Inferior parietal cortex (tissue), 1 donor: ENCODE measurements at regions not wholly inside any gene's neighbourhood (a gene's known extent, or its start where the extent isn't known, plus 50 kb on each side); places are given as distances from the start of the nearest gene placed in this dataset.

Source experiments
- DNase-seq: peaks from one replicate; pipeline ENCODE4 v3.0.0-alpha.2; 2016; ENCODE audit errors: extremely low spot score

GRCh38 chr12:125225641-125226040 lies 160.4 kb downstream of the AACS start:
- DNase-seq: no peak

GRCh38 chr12:125228519-125229260 lies 163.5 kb downstream of the AACS start:
- no peak for DNase-seq

GRCh38 chr12:125229878-125230530 lies 164.8 kb downstream of the AACS start:
- no peak for DNase-seq

- no peak for DNase-seq
These were observed 168.1 kb downstream of the AACS start for GRCh38 chr12:125233319-125233718.

DNA sequence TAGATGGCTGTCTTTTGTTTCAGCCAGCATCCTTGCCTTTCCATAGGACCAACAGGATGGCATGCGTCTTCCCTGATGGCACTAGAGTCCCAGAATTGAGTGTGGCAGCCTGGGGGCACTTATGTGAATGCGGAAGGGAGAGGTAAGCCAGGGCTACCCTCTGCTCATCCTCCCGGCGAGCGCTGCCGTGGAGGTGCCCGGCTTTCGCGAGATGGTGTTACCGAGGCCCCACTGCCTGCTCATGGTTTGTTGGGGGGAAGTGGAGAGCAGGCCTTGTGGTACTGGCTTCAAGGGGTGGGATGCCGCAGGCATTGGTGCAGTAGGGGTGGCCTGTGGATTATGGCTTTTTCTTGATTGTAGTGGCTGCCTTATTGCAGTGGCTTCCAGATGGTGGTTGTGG lies 174.3 kb downstream of the AACS start:
- no peak for DNase-seq

- no peak for DNase-seq
These were observed 175.5 kb downstream of the AACS start for GRCh38 chr12:125240717-125241116.

DNA sequence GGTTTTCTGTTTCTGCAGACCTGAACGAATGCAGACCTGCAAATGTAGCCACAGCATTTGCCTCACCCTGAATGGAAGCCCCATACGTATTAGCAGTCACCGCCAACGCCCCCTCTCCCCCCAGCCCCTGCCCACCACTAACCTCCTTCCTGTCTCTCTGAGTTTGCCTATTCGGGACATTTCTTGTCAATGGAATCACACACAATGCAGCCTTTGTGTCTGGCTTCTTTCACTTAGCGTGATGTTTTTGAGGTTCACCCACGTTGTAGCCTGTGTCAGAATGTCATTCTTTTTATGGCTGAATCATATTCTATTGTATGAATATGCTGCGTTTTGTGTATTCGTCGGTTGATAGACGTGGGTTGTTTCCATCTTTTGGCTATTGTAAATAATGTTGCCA lies 178.6 kb downstream of the AACS start:
- DNase-seq: no peak

- DNase-seq: no peak
These were observed 179.1 kb downstream of the AACS start for GRCh38 chr12:125244338-125244737.

DNA sequence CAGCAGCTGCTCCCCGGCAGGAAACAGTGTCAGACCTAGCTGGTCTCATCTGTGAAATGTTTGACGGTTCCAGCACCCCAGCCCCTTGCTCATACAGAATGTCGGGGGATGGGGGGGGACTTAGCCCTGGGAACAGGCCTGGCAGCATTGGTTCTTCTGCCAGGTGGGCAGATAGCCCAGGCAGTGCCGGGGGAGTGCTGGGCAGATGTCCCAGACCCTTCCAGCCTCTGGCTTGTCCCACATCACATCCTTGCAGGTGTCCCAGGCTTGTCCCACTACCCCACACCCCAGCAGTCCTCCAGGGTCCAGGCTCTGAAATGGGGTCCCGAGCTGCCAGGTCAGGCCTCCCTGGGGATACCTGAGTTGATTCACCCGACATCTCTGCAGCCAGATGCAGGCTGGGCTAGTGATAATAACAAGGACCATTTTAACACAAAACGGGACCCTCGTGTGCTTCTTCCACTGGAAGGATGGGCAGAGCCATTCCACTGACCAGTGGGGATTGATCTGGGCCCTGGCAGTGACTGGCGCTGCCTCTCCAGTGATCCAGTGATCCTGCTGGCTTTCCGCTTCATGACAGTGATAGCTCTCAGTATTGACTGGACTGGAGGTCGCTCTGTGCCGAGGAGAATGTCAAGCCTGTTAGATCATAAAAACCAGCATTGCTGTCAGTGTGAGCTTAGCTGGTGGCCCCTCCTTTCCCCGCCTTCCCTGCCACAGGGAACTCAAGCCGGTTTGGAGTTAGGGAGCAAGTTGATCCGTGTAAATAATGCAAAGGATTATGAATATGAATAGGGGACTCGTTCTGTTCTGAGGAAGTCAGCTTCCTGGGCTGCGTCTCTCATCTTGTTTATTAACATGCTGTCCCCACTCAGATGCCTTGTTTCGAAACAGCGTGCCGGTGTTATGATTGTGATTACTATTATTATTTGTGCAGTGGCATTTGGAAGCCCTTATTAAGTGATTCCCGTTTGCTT lies 180.6 kb downstream of the AACS start:
- no peak for DNase-seq

DNA sequence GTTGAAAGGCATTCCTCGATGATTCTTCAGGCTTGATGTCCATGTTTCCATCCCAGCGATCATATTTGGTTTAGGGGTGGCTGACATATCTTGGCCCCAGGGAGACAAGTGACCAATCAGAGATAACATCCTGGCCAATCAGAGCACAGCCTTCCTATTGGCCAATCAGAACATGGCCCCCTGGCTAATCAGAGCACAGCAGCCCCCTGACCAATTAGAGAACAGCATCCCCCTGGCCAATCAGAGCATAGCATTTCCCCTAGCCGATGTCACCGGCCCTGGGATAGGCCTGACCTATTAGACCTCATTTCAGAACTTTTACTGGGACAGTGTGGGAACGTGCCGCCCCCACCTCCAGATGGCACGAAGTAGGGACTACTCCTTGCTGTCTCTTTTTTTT lies 182.2 kb downstream of the AACS start:
- DNase-seq: no peak

GRCh38 chr12:125249066-125249824 lies 184.0 kb downstream of the AACS start:
- no peak for DNase-seq

- DNase-seq: no peak
These were observed 184.7 kb downstream of the AACS start for GRCh38 chr12:125249932-125250331.

GRCh38 chr12:125254236-125254635 lies 189.0 kb downstream of the AACS start:
- no peak for DNase-seq

DNA sequence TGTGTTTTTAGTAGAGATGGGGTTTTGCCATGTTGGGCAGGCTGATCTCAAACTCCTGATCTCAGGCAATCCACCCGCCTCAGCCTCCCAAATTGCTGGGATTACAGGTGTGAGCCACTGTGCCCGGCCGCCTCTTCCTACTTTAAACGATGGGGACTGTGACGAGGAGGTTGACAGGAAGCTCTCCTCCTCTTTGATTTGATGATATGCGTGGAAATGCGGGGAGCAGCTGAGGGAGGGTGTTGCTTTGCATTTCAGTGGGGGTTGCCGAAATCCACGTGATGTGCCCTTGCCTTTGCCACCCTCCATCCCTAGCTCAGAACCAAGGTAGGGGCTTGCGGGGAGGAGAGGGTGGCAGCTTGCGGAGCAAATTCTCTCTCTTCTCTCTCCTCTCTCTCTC lies 189.6 kb downstream of the AACS start:
- DNase-seq: no peak

DNA sequence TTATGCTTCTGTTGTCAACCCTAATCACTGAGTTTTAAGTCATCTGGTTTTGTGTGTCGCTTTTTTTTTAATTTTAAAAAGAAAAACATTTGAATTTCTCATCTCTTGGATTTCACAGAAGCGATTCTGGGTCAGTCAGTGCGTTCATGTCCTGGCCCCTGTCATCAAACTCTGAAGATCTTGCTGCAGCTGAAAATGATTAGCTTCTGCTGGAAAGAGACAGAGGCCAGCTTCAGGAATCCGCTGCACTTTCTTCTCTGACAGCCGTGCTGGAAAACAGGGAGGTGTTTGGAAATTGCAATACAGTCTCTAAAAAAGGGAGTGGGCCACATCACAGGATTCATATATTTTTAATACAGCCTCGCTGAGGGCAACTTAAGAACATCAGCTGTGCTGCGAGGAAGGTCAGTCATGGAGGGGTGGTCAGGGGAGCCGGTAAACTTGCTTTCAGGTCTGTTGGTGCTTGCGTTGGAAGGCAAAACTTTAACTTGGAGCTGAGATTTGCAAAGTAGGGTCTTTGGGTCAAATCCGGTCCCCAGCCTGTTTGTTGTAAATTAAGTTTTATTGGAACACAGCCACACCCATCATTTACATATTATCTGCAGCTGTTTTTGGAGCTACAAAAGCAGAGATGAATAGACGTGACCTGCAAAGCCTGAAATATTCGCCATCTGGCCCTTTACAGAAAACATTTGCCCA lies 190.8 kb downstream of the AACS start:
- no peak for DNase-seq

- DNase-seq: no peak
These were observed 191.3 kb downstream of the AACS start for GRCh38 chr12:125256634-125256936.

DNA sequence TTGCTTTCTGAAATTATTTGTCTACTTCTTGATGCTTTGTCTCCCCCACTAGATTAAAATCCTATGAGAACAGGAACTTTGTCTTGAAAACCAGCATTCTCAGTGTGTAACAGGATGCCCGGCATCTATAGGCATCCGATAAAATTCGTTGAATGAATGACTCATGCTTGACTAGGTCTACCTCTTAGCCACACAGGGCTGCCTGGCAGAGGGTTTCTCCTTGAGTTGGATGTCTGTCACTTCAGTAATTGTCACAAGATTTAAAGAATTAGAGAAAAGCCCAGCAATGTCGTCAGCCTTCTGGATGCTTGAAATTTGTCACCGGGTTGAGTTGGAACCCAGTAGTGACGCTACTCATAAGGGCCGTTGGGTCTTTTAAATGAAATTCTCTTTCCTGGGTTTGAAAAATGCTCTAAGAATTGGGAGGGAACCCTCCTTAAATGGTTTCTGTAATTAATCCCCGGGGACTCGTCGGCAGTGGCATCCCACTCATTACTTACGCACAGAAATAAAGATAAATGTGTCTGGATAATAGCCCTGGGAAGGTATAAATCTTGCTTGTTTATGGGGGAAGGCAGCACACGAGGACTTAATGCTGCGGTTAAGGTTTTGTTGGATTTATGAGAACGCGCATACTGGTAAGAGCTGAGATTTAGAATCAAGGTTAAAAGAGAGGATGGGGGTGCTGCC lies 194.1 kb downstream of the AACS start:
- DNase-seq: no peak

GRCh38 chr12:125262851-125263250 lies 197.6 kb downstream of the AACS start:
- DNase-seq: no peak

- DNase-seq: no peak
These were observed 198.2 kb downstream of the AACS start for GRCh38 chr12:125263385-125263784.

DNA sequence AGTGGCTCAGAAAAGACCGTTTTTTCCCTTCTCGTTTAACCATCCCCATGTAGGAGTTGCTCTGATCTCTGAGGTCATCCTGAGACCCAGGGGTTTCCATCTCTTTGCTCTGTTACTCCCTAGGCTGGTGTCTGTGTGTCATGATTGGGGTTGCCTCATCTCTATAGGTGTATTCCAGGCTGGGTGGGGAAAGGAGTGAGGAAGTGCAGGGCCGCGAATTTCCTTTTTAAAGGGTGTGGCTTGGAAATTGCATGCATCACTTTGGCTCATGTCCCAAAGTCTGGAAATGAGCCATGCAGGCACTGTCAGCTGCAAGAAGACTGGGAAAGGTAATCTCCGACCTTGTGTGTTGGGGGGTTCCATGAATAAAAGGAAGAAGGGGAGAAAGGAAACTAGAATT lies 201.9 kb downstream of the AACS start:
- no peak for DNase-seq

DNA sequence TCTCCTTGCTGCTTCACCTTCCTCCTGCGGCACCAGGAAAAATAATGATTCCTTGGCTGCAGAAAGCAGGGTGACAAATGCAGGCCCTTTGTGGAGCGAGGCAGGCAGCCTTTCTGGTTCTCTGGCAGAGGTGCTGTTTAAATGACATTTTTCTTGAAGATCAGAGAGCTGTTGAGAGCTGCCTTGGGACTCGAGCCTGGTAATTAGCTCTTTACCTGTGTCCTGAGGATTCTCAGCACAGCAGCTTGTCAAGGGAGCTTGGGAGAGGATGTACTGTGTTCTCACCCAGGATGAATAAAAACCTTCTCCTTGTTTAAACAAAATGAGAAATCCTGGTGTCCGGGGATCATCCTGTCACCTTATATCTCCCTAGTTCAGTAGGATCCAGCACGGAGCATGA lies 204.0 kb downstream of the AACS start:
- no peak for DNase-seq
